ENCODE measurements at regions not wholly inside any gene's neighbourhood (a gene's known extent, or its start where the extent isn't known, plus 50 kb on each side); places are given as distances from the start of the nearest gene placed in this dataset.

- WGBS (ENCODE audit: insufficient coverage, low coverage, low lambda C conversion rate, missing lambda C conversion rate): 71% methylated on average over 3 of the region's 3 CpGs
- Histone ChIP-seq H3K9me3 (no peaks in the 10 kb centered on the region), H3K36me3 (no peaks in the 10 kb centered on the region), H3K27me3 (no peaks in the 10 kb centered on the region), H3K4me1 (no peaks in the 10 kb centered on the region), H3K4me3 (no peak overlapping the region), H3K27ac (no peak overlapping the region)
- TF ChIP-seq POLR2A (IDR thresholded peaks at IDR 0.05) (no peak), CTCF (IDR thresholded peaks at IDR 0.05) (no peak)
- DNase-seq (no peak), ATAC-seq (no peak)
- intact Hi-C loops (cut with DNase I): no loop called here
Measured at GRCh38 chr14:57085801-57086200, 182.9 kb downstream of the EXOC5 start.

GRCh38 chr14:57085043-57085442 is 183.7 kb downstream of the EXOC5 start:
- no peak for TF ChIP-seq CTCF (IDR thresholded peaks at IDR 0.05)
- no peak for TF ChIP-seq POLR2A (IDR thresholded peaks at IDR 0.05)
- no peaks in the 10 kb centered on the region for H3K4me1 ChIP-seq
- no peaks in the 10 kb centered on the region for H3K36me3 ChIP-seq
- H3K4me3 ChIP-seq: no peak overlapping the region
- ATAC-seq: no peak
- DNase-seq: no peak
- no peak overlapping the region for H3K27ac ChIP-seq
- 50% methylated on average over 3 of the region's 3 CpGs for WGBS (ENCODE audit: insufficient coverage, low coverage, low lambda C conversion rate, missing lambda C conversion rate)
- H3K27me3 ChIP-seq: no peaks in the 10 kb centered on the region
- no peaks in the 10 kb centered on the region for H3K9me3 ChIP-seq
- intact Hi-C loops (cut with DNase I): no loop called here

- Histone ChIP-seq H3K27ac (no peak overlapping the region), H3K36me3 (no peaks in the 10 kb centered on the region), H3K27me3 (no peaks in the 10 kb centered on the region), H3K9me3 (no peaks in the 10 kb centered on the region), H3K4me1 (no peaks in the 10 kb centered on the region), H3K4me3 (no peak overlapping the region)
- intact Hi-C loops (cut with DNase I): no loop called here
- TF ChIP-seq CTCF (IDR thresholded peaks at IDR 0.05) (no peak), POLR2A (IDR thresholded peaks at IDR 0.05) (no peak)
- 66% methylated on average over 3 of the region's 3 CpGs for WGBS (ENCODE audit: insufficient coverage, low coverage, low lambda C conversion rate, missing lambda C conversion rate)
- ATAC-seq (no peak), DNase-seq (no peak)
Measured at GRCh38 chr14:57080691-57081090, 188.0 kb downstream of the EXOC5 start.

- Histone ChIP-seq H3K9me3 (no peaks in the 10 kb centered on the region), H3K27ac (no peak overlapping the region), H3K4me1 (no peaks in the 10 kb centered on the region), H3K36me3 (no peaks in the 10 kb centered on the region), H3K4me3 (no peak overlapping the region), H3K27me3 (no peaks in the 10 kb centered on the region)
- no peak for TF ChIP-seq CTCF (IDR thresholded peaks at IDR 0.05)
- TF ChIP-seq POLR2A (IDR thresholded peaks at IDR 0.05): no peak
- 54% methylated on average over 2 of the region's 2 CpGs for WGBS (ENCODE audit: insufficient coverage, low coverage, low lambda C conversion rate, missing lambda C conversion rate)
- ATAC-seq (no peak), DNase-seq (no peak)
- intact Hi-C loops (cut with DNase I): no loop called here
Measured at GRCh38 chr14:57078054-57078453, 190.7 kb downstream of the EXOC5 start.

GRCh38 chr14:57073986-57074385 is 194.7 kb downstream of the EXOC5 start:
- Histone ChIP-seq H3K36me3 (no peaks in the 10 kb centered on the region), H3K9me3 (no peaks in the 10 kb centered on the region), H3K4me3 (no peak overlapping the region), H3K4me1 (no peaks in the 10 kb centered on the region), H3K27me3 (no peaks in the 10 kb centered on the region), H3K27ac (no peak overlapping the region)
- intact Hi-C loops (cut with DNase I): no loop called here
- TF ChIP-seq CTCF (IDR thresholded peaks at IDR 0.05) (no peak), POLR2A (IDR thresholded peaks at IDR 0.05) (no peak)
- DNase-seq (no peak), ATAC-seq (no peak)
- 57% methylated on average over 1 of the region's 5 CpGs for WGBS (ENCODE audit: insufficient coverage, low coverage, low lambda C conversion rate, missing lambda C conversion rate)

All from right lobe of liver (tissue), 6 donors.